A172 (cell line): ENCODE measurements at regions not wholly inside any gene's neighbourhood (a gene's known extent, or its start where the extent isn't known, plus 50 kb on each side); places are given as distances from the start of the nearest gene placed in this dataset.
A peak's percentile ranks its signal among the peaks of the same experiment; 100 is the strongest.
"Not testable (repeated sequence)": the region's sequence is repeated elsewhere in the genome, so short reads cannot be mapped to it uniquely, and the experiment has no call there.

ENCODE experiments used
- DNase-seq: peaks from one replicate; pipeline ENCODE4 v3.0.0-alpha.2; 2015; ENCODE audit warnings: low spot score

DNA sequence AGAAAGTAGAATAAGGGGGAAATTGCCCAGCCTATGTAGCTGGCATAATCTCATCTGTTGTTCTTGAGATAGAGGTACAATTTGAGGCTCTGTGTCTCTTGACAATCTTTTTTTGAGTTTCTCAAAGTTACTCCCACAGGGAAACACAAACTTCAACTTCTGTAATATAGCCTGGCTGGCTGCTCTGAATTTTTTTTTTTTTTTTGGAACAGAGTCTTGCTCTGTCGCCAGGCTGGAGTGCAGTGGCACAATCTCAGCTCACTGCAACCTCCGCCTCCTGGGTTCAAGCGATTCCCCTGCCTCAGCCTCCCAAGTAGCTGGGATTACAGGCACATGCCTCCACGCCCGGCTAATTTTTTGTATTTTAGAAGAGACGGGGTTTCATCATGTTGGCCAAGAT is 1486.8 kb upstream of the WWC1 start:
- DNase-seq: not testable (repeated sequence)

- not testable (repeated sequence) for DNase-seq
Measured at GRCh38 chr5:166810093-166810658, 1481.3 kb upstream of the WWC1 start.

DNA sequence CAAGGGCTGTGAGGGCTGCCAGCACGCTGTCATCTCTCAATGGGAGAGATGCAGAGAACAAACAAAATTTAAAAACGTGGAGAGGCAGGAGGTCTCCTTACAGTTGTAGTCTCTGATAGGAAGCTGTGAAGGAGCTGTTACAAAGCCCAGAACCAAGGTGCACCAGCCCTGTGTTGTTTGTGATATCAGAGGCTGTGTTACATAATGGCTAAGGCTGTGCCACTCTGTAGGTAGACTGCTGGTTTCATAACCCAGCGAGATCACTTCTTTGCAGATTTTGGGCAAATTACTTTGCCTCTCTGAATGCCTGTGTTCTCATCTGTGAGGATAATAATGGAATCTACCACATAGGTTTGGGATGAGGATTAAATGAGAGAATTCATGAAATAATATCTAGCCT is 1480.7 kb upstream of the WWC1 start:
- no peak for DNase-seq

DNA sequence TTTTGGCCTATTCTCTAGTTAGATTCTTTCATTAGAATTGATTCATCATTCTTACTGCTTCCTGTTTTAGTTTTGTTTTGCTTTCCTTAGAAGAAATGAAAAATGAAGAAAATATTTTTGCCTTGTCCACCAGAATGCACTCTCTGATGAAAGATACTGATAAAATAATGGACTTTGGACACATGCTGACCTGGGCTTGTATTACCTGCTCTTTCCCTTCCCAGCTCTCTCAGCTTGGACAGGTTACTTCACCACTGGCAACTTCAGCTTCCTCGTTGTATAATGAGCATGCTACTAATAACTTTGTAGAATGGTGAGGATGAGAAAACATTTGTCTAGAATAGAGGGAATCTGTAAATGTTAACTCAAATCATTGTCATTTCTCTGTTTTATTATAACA is 1468.1 kb upstream of the WWC1 start:
- DNase-seq: no peak

DNA sequence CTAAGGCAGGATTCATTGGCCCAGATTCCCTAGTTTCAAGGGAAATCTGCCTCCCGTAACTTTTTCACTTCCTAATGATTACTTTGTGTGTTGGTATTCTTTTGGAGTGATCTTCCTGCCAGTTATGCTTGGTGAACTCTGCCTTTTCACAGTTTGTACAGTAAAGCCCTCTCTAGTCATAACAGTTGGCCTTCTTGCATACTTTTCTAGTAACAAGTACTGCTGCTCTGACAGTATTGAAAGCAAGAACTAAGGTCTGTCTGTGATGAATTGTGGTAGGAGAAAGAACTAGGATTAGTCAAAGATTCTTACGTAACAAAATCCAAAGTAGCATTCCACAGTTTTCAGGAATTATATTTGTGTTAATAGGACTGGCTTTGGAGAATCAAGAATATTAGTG is 1457.2 kb upstream of the WWC1 start:
- no peak for DNase-seq

GRCh38 chr5:166845044-166845443 is 1446.4 kb upstream of the WWC1 start:
- peak; percentile 42 for DNase-seq

- DNase-seq: no peak
Measured at GRCh38 chr5:166856791-166857190, 1434.7 kb upstream of the WWC1 start.

DNA sequence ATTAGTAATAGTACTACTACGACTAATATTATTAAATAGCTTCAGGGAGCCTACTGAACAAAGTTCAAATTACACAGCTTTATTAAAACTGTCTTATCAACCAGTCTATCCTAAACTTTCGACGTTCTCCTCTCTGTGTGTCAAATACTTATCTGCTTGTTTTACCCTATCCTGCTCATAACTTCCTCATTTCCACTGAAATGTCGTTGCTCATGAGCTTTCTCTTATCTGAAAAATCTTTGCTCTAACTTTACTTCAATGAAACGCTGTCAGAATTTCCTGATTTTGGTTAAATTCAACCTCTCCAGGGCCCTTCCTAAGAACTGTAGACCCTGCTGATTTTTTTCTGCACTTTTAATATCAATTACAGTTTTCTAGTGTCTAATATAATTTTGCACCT is 1431.0 kb upstream of the WWC1 start:
- DNase-seq: no peak

DNA sequence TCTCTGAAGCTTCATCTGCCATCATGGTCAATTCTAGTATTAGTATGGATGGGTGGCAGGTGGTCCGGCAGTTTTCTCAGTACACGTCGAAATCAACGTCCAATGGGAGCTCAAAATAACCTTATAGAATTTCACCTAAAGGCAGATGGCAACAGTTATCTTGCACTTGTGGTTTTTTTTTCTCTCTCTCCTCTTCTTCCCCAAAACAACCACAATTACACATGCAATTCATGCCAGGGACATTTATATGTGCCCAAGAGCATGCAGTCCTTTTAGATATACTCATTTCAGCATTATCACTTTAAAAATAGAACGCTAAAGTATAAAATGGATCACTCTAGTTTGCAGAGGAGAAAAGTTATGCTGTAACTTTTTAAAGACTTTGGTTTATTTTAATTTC is 1428.9 kb upstream of the WWC1 start:
- no peak for DNase-seq

DNA sequence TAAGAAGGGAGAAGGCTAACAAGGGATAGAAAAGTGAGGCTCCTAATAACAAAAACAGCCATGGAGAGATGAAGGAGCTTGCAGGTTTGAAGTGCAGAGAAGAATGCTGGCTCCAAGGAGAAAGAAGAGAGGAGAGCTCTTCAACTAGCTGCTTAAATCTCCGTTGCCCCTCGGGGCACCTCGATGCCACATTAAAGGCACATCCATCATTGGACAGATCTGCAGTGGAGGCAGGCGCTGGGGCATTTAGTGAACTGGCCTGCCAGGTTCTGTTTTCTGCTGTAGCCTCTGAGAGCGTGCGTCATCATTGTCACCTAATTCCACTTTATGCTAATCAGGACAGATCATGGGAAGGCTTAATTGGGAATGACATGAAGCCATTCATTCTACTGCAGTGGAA is 1426.2 kb upstream of the WWC1 start:
- DNase-seq: no peak

DNA sequence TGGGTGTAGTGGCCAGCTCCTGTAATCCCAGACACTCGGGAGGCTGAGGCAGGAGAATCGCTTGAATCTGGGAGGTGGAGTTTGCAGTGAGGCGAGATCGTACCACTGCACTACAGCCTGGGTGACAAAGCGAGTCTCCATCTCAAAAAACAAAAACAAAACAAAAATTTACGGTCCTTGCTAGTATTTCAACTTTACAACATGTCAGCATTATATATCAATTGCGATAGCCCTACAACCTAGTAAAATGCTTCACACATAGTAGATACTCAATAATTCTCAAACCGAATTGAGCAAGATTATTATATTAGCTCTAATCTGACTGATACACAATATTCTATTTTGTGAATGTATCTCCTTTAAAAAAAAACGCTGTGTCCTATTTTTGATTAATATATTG is 1411.0 kb upstream of the WWC1 start:
- DNase-seq: no peak

DNA sequence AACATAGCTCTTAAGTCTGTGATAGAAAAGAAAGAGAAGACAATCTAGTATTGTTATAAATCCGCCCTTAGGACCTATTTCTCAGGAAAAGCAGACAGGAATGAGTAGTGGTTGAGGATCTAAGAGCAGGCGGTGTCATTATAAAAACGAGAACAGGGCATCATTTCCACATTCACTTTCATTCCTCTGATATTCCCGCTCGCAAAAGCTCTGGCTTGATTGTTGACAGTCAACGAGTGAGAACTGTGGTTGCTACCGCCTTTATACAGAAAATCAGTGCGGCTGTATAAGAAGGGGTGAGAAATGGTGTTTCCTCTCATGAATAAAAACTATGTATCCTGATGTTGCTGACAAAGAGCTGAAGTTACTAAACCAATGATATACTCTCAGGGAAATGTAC is 1409.6 kb upstream of the WWC1 start:
- DNase-seq: no peak

DNA sequence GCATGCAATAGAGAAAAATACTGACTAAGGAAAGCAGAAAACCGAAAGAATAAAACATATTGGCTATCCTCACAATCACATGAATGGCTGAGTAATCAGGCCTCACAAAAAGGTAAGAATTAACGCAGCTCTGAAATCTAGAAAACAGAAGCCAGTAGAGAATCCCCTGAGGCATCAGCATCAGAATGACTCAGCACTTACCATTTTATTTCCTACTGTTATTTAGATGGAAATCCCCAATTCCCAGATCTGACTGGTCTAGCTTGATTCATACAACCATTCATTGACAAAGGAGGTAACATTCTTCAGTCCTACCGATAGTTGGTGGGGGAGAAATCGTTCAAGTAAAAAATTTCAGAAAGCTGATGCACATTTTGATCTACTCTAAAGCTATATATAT is 1408.4 kb upstream of the WWC1 start:
- DNase-seq: peak; percentile 81

- DNase-seq: no peak
Measured at GRCh38 chr5:166898166-166898565, 1393.3 kb upstream of the WWC1 start.

DNA sequence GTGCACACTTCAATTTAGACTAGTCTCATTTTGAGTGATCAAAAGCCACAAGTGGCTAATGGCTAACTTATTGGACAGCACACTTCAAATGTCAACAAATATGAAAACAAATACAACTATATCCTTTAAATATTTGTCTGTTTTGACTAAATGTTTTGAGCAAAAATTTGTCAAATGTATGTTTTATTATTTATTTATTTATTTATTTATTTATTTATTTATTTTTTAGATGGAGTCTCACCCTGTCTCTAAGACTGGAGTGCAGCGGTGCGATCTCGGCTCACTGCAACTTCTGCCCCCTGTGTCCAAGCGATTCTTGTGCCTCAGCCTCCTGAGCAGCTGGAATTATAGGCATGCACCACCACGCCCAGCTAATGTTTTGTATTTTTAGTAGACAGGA is 1392.1 kb upstream of the WWC1 start:
- DNase-seq: no peak

DNA sequence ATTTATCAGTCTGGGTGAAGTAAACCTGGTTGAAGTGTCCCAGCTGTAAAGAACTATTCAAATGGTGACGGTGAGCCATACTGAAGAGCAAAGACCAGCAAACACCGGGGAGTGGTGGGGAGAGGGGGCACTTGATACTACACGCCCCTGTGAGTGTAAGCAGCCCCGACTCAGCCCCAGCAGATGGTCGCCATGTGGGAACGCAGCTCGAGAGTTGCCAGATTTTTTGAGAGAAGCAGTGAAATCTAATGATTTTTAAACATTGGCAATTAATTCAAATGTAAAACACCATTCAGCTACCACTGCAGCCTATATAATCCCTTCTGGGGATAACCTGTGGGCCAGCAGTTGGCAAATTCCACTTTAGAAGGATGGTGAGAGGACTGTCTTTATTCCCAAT is 1386.9 kb upstream of the WWC1 start:
- no peak for DNase-seq

- peak; percentile 39 for DNase-seq
Measured at GRCh38 chr5:166906991-166907713, 1384.3 kb upstream of the WWC1 start.

GRCh38 chr5:166909040-166909439 is 1382.4 kb upstream of the WWC1 start:
- peak; percentile 94 for DNase-seq

- peak; percentile 25 for DNase-seq
Measured at GRCh38 chr5:166909926-166910325, 1381.5 kb upstream of the WWC1 start.

- DNase-seq: no peak
Measured at GRCh38 chr5:166910995-166911394, 1380.5 kb upstream of the WWC1 start.

DNA sequence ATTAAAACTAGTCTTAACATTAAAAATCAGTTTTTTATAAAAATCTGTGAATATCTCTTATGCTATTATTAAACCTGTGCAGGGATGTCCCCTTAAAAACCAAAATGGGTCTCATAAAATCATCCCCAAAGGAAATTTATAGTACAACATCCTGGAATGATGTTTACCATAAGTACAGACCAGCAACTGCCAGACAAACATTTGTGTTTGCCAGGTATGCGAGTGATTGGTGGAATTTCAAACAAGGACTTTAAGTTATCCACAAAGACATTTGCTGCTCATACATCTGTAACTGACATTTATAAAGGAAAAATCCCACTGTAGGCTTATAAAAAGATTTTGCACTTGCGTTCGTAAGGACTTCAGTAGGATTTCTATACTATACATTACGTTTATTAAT is 1375.4 kb upstream of the WWC1 start:
- DNase-seq: no peak

- no peak for DNase-seq
Measured at GRCh38 chr5:166926138-166926537, 1365.3 kb upstream of the WWC1 start.

GRCh38 chr5:166926806-166927475 is 1364.5 kb upstream of the WWC1 start:
- not testable (repeated sequence) for DNase-seq
